Right renal cortex interstitium (tissue), 3 donors: ENCODE measurements at regions not wholly inside any gene's neighbourhood (a gene's known extent, or its start where the extent isn't known, plus 50 kb on each side); places are given as distances from the start of the nearest gene placed in this dataset.
"Not testable (repeated sequence)": the region's sequence is repeated elsewhere in the genome, so short reads cannot be mapped to it uniquely, and the experiment has no call there.

ENCODE experiments used
- DNase-seq, 3 donors: peaks; one replicate each; pipeline ENCODE4 v3.0.0-alpha.2; 2013; ENCODE audit warnings: low read depth in 3 of 3, low spot score in 2 of 3

DNA sequence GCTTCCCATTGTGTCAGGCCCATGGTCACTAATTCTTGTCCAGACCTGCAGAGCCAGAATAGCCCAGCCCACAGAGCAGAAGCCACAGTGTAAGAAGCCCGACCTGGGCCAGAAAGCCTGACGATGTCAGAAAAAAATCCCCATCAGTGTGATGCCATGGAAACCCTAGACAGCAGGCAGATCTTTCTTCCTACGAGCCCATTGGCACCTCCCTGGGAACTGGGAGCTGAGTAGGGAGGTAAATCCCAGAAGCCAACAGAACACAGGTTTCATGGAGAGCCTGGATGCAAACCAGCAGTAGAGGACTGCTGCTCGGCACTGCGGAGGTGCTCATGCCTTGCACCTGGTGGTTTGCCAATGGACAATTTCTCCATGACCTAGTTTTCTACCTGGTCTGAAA is 82.2 kb upstream of the SLC22A16 start:
- DNase-seq: no peak

- DNase-seq: no peak
Observed at GRCh38 chr6:110557199-110557598, 80.8 kb upstream of the SLC22A16 start.

DNA sequence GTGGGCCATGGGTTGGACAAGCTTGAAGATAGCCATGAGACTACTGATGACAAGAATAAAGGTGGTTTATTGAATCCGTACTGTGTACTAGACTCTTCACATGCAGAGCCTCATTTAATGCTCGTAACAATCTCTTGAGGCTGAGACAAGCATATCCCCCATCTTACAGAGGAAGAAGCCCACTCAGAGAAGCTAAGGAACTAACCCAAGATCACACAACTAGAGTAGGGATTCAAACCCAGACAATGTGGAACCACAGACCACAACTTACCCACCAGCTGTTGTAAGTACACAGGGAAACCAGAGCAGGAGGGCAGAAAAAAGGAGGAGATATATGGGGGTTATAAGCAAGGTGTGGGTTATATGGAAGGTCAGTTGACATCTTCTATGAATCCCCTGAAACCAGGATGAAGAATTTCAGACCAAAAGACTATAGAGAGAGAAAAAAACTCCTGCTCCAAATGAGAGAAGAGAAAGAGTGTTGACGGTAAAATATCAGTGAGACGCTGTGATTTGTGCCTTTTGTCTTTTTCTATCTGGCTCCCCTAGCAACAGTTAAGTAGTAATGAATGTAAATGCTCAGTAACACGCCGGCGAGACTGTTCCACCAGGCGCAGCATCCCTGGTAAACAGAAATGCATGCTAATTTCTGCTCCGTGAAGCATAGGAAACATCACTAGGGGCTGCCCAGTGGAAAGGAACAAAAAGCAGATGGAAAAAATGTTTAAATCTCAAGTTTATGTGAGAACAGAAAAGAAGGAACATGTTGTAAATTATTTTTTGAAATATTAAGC is 80.1 kb upstream of the SLC22A16 start:
- no peak for DNase-seq

DNA sequence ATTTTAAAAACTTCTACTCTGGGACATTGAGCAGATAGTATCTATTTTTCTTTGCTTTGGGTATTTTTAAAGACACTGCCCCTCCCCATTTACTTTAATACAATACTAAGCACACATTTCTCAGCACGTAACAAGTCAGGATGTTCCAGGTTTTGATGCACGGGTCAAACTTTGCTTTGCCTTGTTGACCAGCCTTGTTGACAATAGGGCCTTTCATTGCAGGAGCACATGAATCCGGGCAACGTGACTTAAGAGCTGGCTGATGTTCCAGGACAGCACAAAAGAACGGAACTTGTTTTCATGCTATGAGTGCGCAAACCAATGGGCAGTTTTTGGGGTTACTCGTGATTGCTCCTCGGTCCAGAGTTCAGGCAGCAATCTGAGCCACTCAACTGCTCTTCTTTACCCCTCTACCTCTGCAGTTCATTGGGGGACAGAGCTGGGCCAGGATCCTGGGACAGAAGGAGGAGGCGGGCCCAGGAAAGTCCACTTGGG is 78.6 kb upstream of the SLC22A16 start:
- DNase-seq: no peak

- DNase-seq: no peak
Observed at GRCh38 chr6:110554441-110554840, 78.0 kb upstream of the SLC22A16 start.

GRCh38 chr6:110552901-110553641 is 76.7 kb upstream of the SLC22A16 start:
- DNase-seq: no peak

GRCh38 chr6:110552076-110552475 is 75.7 kb upstream of the SLC22A16 start:
- no peak for DNase-seq

- DNase-seq: no peak
Observed at GRCh38 chr6:110551088-110551487, 74.7 kb upstream of the SLC22A16 start.

DNA sequence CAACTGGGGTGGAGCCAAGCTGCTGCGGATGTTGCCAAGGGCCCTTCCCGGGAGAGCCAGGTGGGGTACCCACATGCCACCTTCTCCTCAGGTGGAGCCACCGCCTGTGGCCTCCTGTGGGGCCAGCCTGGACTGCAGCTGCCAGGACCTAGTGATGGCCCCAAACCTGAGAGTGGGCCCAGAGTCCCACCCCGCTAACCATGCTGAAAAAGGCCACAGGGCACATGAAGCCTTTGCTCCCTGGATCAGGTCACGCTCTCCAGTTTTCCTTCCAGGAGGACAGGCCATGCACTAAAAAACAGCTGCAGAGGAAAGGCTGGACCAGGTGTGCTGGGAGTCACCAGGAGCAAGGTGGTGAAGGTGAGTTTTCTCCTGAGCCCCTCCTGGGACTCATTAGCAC is 73.9 kb upstream of the SLC22A16 start:
- no peak for DNase-seq

DNA sequence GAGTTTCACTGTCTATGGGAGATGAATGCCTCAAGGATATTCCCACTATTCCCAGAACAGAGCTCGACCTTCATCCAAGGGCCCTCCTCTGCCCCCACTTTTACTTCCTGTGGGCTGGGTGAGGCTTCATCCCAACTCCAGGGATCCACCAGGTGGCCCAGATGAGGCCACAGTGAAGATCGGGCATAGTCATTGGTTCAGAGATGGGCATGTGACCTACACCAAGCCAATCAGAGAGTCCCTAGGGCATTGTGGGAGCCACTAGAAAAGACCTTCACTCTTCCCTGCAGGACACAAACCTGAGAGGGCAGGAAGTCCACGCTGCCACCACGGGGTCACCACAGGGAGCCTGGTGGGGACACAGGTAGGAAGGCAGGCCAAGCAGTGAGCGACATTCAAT is 72.9 kb upstream of the SLC22A16 start:
- no peak for DNase-seq

- DNase-seq: no peak
Observed at GRCh38 chr6:110548110-110548847, 71.9 kb upstream of the SLC22A16 start.

DNA sequence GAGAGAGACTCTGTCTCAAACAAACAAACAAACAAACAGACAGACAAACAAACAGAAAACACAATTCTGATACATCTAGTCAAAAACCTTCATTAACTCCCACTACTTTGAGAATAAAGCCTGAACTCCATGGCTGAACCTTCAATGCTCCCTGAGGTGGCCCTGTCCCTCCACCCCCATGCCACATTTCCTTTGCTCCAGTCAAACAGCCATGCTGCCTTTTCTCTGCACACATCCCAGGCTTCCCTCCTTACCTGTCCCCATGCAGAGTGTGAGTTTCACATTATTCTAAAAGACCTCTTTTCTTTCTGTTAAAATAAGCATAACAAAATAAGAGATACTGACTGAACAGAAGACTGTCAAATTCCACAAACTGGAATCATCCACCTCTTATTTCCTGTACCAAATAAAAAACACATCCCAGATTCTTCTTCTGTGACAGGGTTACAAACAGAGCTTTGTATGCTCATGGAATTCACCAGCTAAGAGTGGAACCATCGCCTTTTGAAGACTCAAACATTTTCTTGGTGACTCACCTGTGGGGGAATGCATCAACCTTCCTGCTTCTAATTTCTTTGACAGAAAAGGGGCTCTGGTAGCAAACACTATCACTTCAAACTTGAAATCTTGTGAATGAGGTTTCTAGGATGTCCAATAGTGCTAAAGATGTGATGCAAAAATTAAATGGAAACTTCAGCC is 71.0 kb upstream of the SLC22A16 start:
- DNase-seq: no peak

GRCh38 chr6:110545081-110545872 is 68.9 kb upstream of the SLC22A16 start:
- DNase-seq: no peak

DNA sequence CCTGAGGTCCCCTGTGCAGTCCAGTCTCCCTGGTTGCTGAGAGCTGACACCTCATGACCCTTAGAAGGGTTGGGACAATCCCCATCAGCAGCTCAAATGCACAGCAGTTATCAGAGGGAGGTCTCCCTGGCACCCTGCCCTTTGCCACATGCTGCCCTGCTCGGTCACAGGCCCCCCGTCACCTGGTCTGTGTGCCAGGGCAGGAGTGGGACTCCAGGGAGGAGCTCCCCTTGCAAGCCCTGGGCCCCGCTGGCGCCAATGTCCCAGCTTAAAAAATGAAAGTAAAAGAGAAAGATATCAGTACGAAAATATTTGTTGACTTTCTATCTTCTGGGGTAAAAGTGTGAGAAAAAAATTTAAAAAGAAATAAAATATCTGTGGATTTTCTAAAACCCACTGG is 68.1 kb upstream of the SLC22A16 start:
- no peak for DNase-seq

DNA sequence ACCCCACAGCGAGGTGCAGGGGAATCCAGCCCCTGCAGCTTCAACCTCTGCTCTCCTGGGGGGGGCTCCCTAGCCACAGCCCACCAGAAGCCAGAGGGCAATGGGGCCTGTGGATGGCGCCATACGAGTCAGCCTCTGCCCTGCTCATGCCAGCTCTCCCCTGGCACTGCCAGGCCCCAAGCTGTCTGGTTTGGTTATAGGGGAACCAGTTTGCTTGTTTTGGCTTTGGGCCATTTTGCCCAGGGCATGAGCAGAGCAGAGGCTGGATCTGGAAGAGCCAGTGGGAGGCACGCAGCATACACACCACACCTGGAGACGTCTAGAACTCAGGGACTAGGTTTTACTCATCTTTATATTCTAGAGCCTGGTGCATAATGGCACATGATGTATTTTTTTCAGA is 66.7 kb upstream of the SLC22A16 start:
- no peak for DNase-seq

DNA sequence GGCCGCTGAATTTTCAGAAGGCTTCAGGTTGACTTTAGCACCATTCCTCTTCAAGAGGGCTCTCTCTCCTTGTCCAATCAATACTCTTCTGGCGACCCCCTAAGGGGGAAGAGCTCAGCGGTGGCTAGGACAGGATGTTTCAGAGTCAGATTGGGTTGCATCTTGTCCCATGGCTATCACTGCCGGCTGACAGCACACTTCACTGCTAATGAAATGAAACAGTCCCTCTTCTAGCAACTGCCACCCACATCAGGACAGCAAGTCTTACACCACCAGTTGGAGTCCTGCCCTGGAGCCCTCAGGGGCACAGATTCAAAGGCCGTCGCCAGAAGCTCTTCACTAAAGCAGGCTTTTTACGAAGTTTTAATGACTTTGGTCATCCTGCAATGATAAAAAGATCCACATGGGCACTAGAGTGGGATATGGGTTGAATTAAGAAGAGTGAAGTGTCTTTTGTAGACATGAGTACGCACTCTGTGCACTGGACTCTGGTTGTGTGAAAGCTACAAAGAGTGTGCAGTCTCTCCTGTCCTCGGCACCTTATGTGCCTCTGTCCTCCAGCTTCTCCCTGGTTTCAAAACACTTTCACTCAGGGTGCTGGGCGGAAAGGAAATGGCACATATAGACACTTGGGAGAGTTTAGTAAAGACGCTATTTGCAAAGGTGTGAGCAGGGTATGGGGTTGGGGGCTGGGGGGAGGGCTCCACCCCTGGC is 66.1 kb upstream of the SLC22A16 start:
- DNase-seq: no peak

DNA sequence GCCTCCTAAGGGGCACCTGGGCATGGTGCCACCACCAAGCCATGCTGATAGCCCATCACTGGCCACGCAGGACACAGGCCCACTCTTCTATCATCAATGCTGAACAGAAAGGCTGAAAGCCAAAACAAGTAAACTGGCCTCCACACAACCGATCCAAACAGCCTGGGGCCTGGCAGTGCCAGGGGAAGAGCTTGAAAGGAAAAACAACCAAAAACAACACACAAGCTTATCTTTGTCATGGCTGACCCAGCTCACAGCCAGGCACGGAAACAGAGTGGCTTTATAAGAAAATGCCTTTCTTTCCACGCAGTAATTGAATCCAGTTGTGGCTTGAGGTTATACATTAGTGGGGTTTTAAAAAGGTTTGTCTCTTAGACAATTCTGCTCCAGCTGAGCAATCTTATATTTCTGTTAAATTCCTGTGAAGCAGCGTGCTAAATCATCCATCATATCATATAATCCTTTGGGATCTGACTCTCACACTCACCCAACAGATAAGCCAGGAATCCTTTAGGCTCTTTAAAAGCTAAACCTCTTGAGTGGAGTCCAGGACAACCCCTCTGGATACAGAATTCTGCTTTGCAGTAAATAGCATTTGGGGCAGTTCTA is 65.4 kb upstream of the SLC22A16 start:
- no peak for DNase-seq

DNA sequence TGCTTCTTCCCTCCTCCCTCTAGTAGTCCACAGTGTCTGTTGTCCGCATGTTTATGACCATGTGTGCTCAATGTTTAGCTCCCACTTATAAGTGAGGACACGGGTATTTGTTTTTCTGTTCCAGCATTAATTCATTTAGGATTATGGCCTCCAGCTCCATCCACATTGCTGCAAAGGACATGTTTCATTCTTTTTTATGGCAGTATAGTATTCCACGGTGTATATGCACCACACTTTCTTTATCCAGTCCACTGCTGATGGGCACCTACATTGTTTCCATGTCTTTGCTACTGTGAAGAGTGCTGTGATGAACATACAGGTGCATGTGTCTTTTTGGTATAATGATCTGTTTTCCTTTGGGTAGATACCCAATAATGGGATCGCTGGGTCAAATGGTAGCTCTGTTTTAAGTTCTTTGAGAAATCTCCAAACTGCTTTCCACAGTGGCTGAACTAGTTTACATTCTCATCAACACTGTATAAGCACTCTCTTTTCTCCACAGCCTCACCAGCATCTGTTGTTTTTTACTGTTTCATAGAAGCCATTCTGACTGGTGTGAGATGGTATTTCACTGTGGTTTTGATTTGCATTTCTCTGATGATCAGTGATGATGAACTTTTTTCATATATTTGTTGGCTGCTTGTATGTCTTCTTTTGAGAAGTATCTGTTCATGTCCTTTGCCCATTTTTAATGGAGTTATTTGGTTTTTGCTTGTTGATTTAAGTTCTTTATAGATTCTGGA is 63.0 kb upstream of the SLC22A16 start:
- not testable (repeated sequence) for DNase-seq
